Naive thymus-derived CD4-positive, alpha-beta T cell (primary cell): ENCODE measurements at regions not wholly inside any gene's neighbourhood (a gene's known extent, or its start where the extent isn't known, plus 50 kb on each side); places are given as distances from the start of the nearest gene placed in this dataset.
"Not testable (repeated sequence)": the region's sequence is repeated elsewhere in the genome, so short reads cannot be mapped to it uniquely, and the experiment has no call there.

Experiments
- ATAC-seq: fragments of 150-1000 bp; cut with Tn5 transposase; 2 replicates; pipeline ENCODE4 v1.10.0; 2021; ENCODE audit warnings: mild to moderate bottlenecking, moderate library complexity
- CTCF ChIA-PET: fragments of 350-600 bp; sonication (Branson Sonifier 250); formaldehyde crosslinking; loops from one replicate; lab custom pipeline; 2021; ENCODE audit warnings: antibody characterized with exemption; lab: Charles Lee
- POLR2A ChIA-PET: fragments of 350-600 bp; sonication (Branson Sonifier 250); formaldehyde crosslinking; loops from one replicate; lab custom pipeline; 2021; ENCODE audit warnings: antibody characterized with exemption, inconsistent platforms; lab: Charles Lee
- DNase-seq, 9 donors: peaks; one replicate each; pipeline versions ENCODE4 v3.0.0 to v3.0.0-alpha.2; 2020 to 2022; ENCODE audit warnings: mixed read lengths in 1 of 9
- H3K27ac ChIP-seq: one replicate; pipeline ENCODE4 v1.7.0; 2013; ENCODE audit warnings: mild to moderate bottlenecking, low read depth, low read length, moderate library complexity
- H3K27me3 ChIP-seq, 2 donors: one replicate each; pipeline ENCODE4 v1.7.0; 2013; ENCODE audit warnings: low read length in 2 of 2, mild to moderate bottlenecking in 2 of 2, moderate library complexity in 2 of 2; ENCODE audit not compliant: control insufficient read depth in 2 of 2, insufficient read depth in 2 of 2
- H3K36me3 ChIP-seq, 3 experiments: 1 replicate in 2 of 3; 2 replicates in 1 of 3; pipeline ENCODE4 v1.7.0; 2013; ENCODE audit warnings: low read length in 3 of 3, mild to moderate bottlenecking in 3 of 3, moderate library complexity in 1 of 3; ENCODE audit not compliant: insufficient read depth in 3 of 3, control insufficient read depth in 2 of 3
- H3K4me1 ChIP-seq, 2 donors: one replicate each; pipeline ENCODE4 v1.7.0; 2013; ENCODE audit warnings: low read length in 2 of 2, mild to moderate bottlenecking in 2 of 2, moderate library complexity in 1 of 2; ENCODE audit not compliant: control insufficient read depth in 2 of 2, insufficient read depth in 2 of 2
- H3K4me3 ChIP-seq: 2 replicates; pipeline ENCODE4 v1.7.0; 2013; ENCODE audit warnings: mild to moderate bottlenecking, low read length
- H3K9me3 ChIP-seq, 3 experiments: 1 replicate in 2 of 3; 2 replicates in 1 of 3; pipeline ENCODE4 v1.7.0; 2013; ENCODE audit warnings: low read length in 3 of 3; ENCODE audit not compliant: control insufficient read depth in 2 of 3
- H3K27ac Mint-ChIP-seq, 9 donors: one replicate each; pipeline ENCODE4 v1.8.0; 2020 to 2022; ENCODE audit warnings: mixed read lengths in 9 of 9, mild to moderate bottlenecking in 8 of 9, moderate library complexity in 5 of 9, inconsistent platforms in 2 of 9
- H3K27me3 Mint-ChIP-seq, 5 donors: one replicate each; pipeline ENCODE4 v1.8.0; 2021 to 2022; ENCODE audit warnings: mixed read lengths in 5 of 5, mild to moderate bottlenecking in 1 of 5
- H3K36me3 Mint-ChIP-seq, 5 donors: one replicate each; pipeline ENCODE4 v1.8.0; 2020 to 2022; ENCODE audit warnings: mixed read lengths in 5 of 5, mild to moderate bottlenecking in 3 of 5, inconsistent platforms in 1 of 5
- H3K4me1 Mint-ChIP-seq, 7 donors: one replicate each; pipeline ENCODE4 v1.8.0; 2020 to 2022; ENCODE audit warnings: mixed read lengths in 7 of 7, mild to moderate bottlenecking in 3 of 7, inconsistent platforms in 1 of 7
- H3K4me3 Mint-ChIP-seq, 10 donors: one replicate each; pipeline ENCODE4 v1.8.0; 2020 to 2022; ENCODE audit warnings: mild to moderate bottlenecking in 10 of 10, mixed read lengths in 10 of 10, moderate library complexity in 6 of 10, inconsistent platforms in 2 of 10
- H3K9me3 Mint-ChIP-seq, 11 donors: one replicate each; pipeline ENCODE4 v1.8.0; 2020 to 2022; ENCODE audit warnings: mixed read lengths in 11 of 11, mild to moderate bottlenecking in 4 of 11, inconsistent platforms in 1 of 11, moderate library complexity in 1 of 11
- intact Hi-C, 2 donors: fragments of 100-400 bp; cut with micrococcal nuclease; formaldehyde crosslinking; loops; one replicate each; pipeline ENCODE4 v1.15.1; 2023

GRCh38 chr15:69613988-69614387, 161.4 kb downstream of the RPLP1 start:
- peaks cover 0 to 3% (median 0%) of the 10 kb centered on the region in 7 donors for H3K4me1 Mint-ChIP-seq
- H3K27me3 Mint-ChIP-seq = peaks cover 0 to 23% (median 0%) of the 10 kb centered on the region in 5 donors
- H3K4me1 ChIP-seq = no peaks in the 10 kb centered on the region
- H3K9me3 ChIP-seq = no peaks in the 10 kb centered on the region
- intact Hi-C loops = no loop called here
- CTCF ChIA-PET = no interaction called here
- H3K27ac Mint-ChIP-seq = no peak overlapping the region
- peaks cover 0 to 3% (median 0%) of the 10 kb centered on the region in 11 donors for H3K9me3 Mint-ChIP-seq
- no peak for DNase-seq
- no peak overlapping the region for H3K4me3 Mint-ChIP-seq
- no peak for ATAC-seq
- POLR2A ChIA-PET = no interaction called here
- H3K36me3 ChIP-seq = no peaks in the 10 kb centered on the region
- no peak overlapping the region for H3K4me3 ChIP-seq
- no peaks in the 10 kb centered on the region for H3K36me3 Mint-ChIP-seq
- no peaks in the 10 kb centered on the region for H3K27me3 ChIP-seq
- H3K27ac ChIP-seq = no peak overlapping the region

GRCh38 chr15:69615736-69616135, 163.1 kb downstream of the RPLP1 start:
- H3K36me3 ChIP-seq = no peaks in the 10 kb centered on the region
- H3K27me3 ChIP-seq = no peaks in the 10 kb centered on the region
- no peak overlapping the region for H3K4me3 ChIP-seq
- H3K27ac ChIP-seq = no peak overlapping the region
- DNase-seq (no peak), ATAC-seq (no peak)
- H3K27me3 Mint-ChIP-seq = peaks cover 0 to 29% (median 0%) of the 10 kb centered on the region in 5 donors
- intact Hi-C loops = no loop called here
- POLR2A ChIA-PET = no interaction called here
- no peak overlapping the region for H3K4me3 Mint-ChIP-seq
- peaks cover 0 to 5% (median 0%) of the 10 kb centered on the region in 11 donors for H3K9me3 Mint-ChIP-seq
- H3K4me1 Mint-ChIP-seq = no peaks in the 10 kb centered on the region
- no peaks in the 10 kb centered on the region for H3K4me1 ChIP-seq
- CTCF ChIA-PET = no interaction called here
- H3K27ac Mint-ChIP-seq = no peak overlapping the region
- H3K36me3 Mint-ChIP-seq = peaks cover 0 to under 1% (median 0%) of the 10 kb centered on the region in 5 donors
- H3K9me3 ChIP-seq = no peaks in the 10 kb centered on the region

- no peaks in the 10 kb centered on the region for H3K36me3 ChIP-seq
- H3K4me3 Mint-ChIP-seq = no peak overlapping the region
- H3K36me3 Mint-ChIP-seq = peaks cover 0 to 3% (median 0%) of the 10 kb centered on the region in 5 donors
- H3K4me1 ChIP-seq = no peaks in the 10 kb centered on the region
- no peak overlapping the region for H3K27ac ChIP-seq
- CTCF ChIA-PET = no interaction called here
- ATAC-seq = no peak
- H3K4me1 Mint-ChIP-seq = no peaks in the 10 kb centered on the region
- intact Hi-C loops = no loop called here
- no peaks in the 10 kb centered on the region for H3K9me3 ChIP-seq
- POLR2A ChIA-PET = no interaction called here
- H3K4me3 ChIP-seq = no peak overlapping the region
- DNase-seq = no peak
- peaks cover 0 to 7% (median 0%) of the 10 kb centered on the region in 11 donors for H3K9me3 Mint-ChIP-seq
- no peak overlapping the region for H3K27ac Mint-ChIP-seq
- H3K27me3 ChIP-seq = no peaks in the 10 kb centered on the region
- H3K27me3 Mint-ChIP-seq = peaks cover 0 to 30% (median 0%) of the 10 kb centered on the region in 5 donors
These were observed 163.9 kb downstream of the RPLP1 start for GRCh38 chr15:69616558-69616957.

- not testable (repeated sequence) for H3K36me3 ChIP-seq
These were observed 164.5 kb downstream of the RPLP1 start for GRCh38 chr15:69617144-69617543.

GRCh38 chr15:69623392-69624154, 171.0 kb downstream of the RPLP1 start:
- Mint-ChIP-seq H3K9me3 (peaks cover 0 to 8% (median 0%) of the 10 kb centered on the region in 11 donors), H3K4me3 (no peak overlapping the region), H3K4me1 (peaks cover 0 to 12% (median 6%) of the 10 kb centered on the region in 7 donors), H3K36me3 (peaks cover 0 to 4% (median 0%) of the 10 kb centered on the region in 5 donors), H3K27me3 (peaks cover 6 to 35% (median 19%) of the 10 kb centered on the region in 5 donors), H3K27ac (peak overlapping the region in 2 of 9 donors; percentile 33 to 56)
- H3K27ac ChIP-seq = no peak overlapping the region
- H3K9me3 ChIP-seq = no peaks in the 10 kb centered on the region
- POLR2A ChIA-PET = no interaction called here
- no peaks in the 10 kb centered on the region for H3K36me3 ChIP-seq
- no peaks in the 10 kb centered on the region for H3K27me3 ChIP-seq
- CTCF ChIA-PET = no interaction called here
- intact Hi-C loops = no loop called here
- no peaks in the 10 kb centered on the region for H3K4me1 ChIP-seq
- ATAC-seq (no peak), DNase-seq (no peak)
- no peak overlapping the region for H3K4me3 ChIP-seq

More at GRCh38 chr15:69617144-69617543, 164.5 kb downstream of the RPLP1 start:
- DNase-seq, intact Hi-C loops, ATAC-seq, H3K27ac ChIP-seq, H3K36me3 Mint-ChIP-seq, H3K27me3 ChIP-seq, CTCF ChIA-PET, H3K4me3 Mint-ChIP-seq, POLR2A ChIA-PET, H3K4me1 ChIP-seq, H3K27ac Mint-ChIP-seq, H3K4me3 ChIP-seq, H3K9me3 ChIP-seq, H3K4me1 Mint-ChIP-seq: not testable (repeated sequence)
- peaks cover 0 to 11% (median 0%) of the 10 kb centered on the region in 11 donors for H3K9me3 Mint-ChIP-seq
- peaks cover 0 to 34% (median 0%) of the 10 kb centered on the region in 5 donors for H3K27me3 Mint-ChIP-seq

- no peak for ATAC-seq
- intact Hi-C loops = no loop called here
These were observed 171.5 kb downstream of the RPLP1 start for GRCh38 chr15:69624155-69624520.

More at GRCh38 chr15:69624155-69624520, 171.5 kb downstream of the RPLP1 start:
- H3K27ac ChIP-seq = no peak overlapping the region
- CTCF ChIA-PET = no interaction called here
- H3K9me3 ChIP-seq = no peaks in the 10 kb centered on the region
- Mint-ChIP-seq H3K4me1 (peaks cover 0 to 12% (median 6%) of the 10 kb centered on the region in 7 donors), H3K27me3 (peaks cover 6 to 30% (median 19%) of the 10 kb centered on the region in 5 donors), H3K36me3 (peaks cover 0 to 6% (median 0%) of the 10 kb centered on the region in 5 donors), H3K27ac (peak overlapping the region in 1 of 9 donors; percentile 38), H3K9me3 (peaks cover 0 to 10% (median 0%) of the 10 kb centered on the region in 11 donors), H3K4me3 (no peak overlapping the region)
- POLR2A ChIA-PET = no interaction called here
- no peak for DNase-seq
- H3K4me1 ChIP-seq = no peaks in the 10 kb centered on the region
- no peaks in the 10 kb centered on the region for H3K27me3 ChIP-seq
- H3K4me3 ChIP-seq = no peak overlapping the region
- no peaks in the 10 kb centered on the region for H3K36me3 ChIP-seq
